ENCODE measurements at regions not wholly inside any gene's neighbourhood (a gene's known extent, or its start where the extent isn't known, plus 50 kb on each side); places are given as distances from the start of the nearest gene placed in this dataset.
A peak's percentile ranks its signal among the peaks of the same experiment; 100 is the strongest.

- in situ Hi-C loops (cut with HindIII; ENCODE audit: extremely low pct_ligation_motif_present, low pct_unique_long_range_greater_than_20kb), result no loop called here
- POLR2A ChIA-PET, result no interaction called here
- H3K27me3 ChIP-seq (ENCODE audit: control insufficient read depth in 1 of 2, insufficient read depth in 2 of 2, low read length in 2 of 2), result peaks cover 6 to 79% of the 10 kb centered on the region in 2 experiments
- intact Hi-C loops (cut with micrococcal nuclease; ENCODE audit: unreplicated experiment), result no loop called here
- no peaks in the 10 kb centered on the region for H3K9me3 ChIP-seq (ENCODE audit: low read length)
- no peaks in the 10 kb centered on the region for H3K79me2 ChIP-seq (ENCODE audit: insufficient read depth, low read length)
- H3K4me1 ChIP-seq (ENCODE audit: insufficient read depth, low read length), result peaks cover 10% of the 10 kb centered on the region
- no peak overlapping the region for H3K9ac ChIP-seq (ENCODE audit: insufficient read depth, low read depth, low read length)
- DNase-seq (ENCODE audit: low spot score) (no peak), FAIRE-seq (no peak), ATAC-seq (no peak)
- no peak overlapping the region for H3K27ac ChIP-seq (ENCODE audit: extremely low read length, insufficient read depth, low read length)
- H3K36me3 ChIP-seq (replicated peaks in 1 of 2; ENCODE audit: control insufficient read depth in 1 of 2, insufficient read depth in 2 of 2, low read length in 2 of 2), result no peaks in the 10 kb centered on the region
- H3K4me2 ChIP-seq (ENCODE audit: low read depth, low read length), result no peak overlapping the region
- CTCF ChIA-PET (ENCODE audit: low intra/inter-chr PET ratio, low total read pairs), result no interaction called here
- H2AFZ ChIP-seq (ENCODE audit: low read length), result no peak overlapping the region
- no TSS peak for BruUV-seq (replicated peaks)
- TF ChIP-seq NFE2L1 (CRISPR knock-in tag; IDR thresholded peaks at IDR 0.05; ENCODE audit: borderline replicate concordance), result 0 out of 2 replicates have a peak, but pooled peaks have one; percentile 42
- no peak for TF ChIP-seq ZNF414 (CRISPR knock-in tag; IDR thresholded peaks at IDR 0.05)
- WGBS (ENCODE audit: low lambda C conversion rate), result 52% methylated on average over 15 of the region's 17 CpGs
- no peaks in the 10 kb centered on the region for H4K20me1 ChIP-seq (ENCODE audit: insufficient read depth, low read length)
- H3K4me3 ChIP-seq (replicated peaks in 1 of 3; ENCODE audit: insufficient read depth in 1 of 3, low read depth in 2 of 3, low read length in 3 of 3), result no peak overlapping the region
Measured at GRCh38 chr2:588074-588645, 89.0 kb downstream of the TMEM18 start.

GRCh38 chr2:587087-587960, 89.9 kb downstream of the TMEM18 start:
- Histone ChIP-seq H4K20me1 (ENCODE audit: insufficient read depth, low read length) (no peaks in the 10 kb centered on the region), H3K27ac (ENCODE audit: extremely low read length, insufficient read depth, low read length) (no peak overlapping the region), H3K4me3 (replicated peaks in 1 of 3; ENCODE audit: insufficient read depth in 1 of 3, low read depth in 2 of 3, low read length in 3 of 3) (no peak overlapping the region), H2AFZ (ENCODE audit: low read length) (no peak overlapping the region), H3K79me2 (ENCODE audit: insufficient read depth, low read length) (no peaks in the 10 kb centered on the region), H3K9me3 (ENCODE audit: low read length) (no peaks in the 10 kb centered on the region), H3K4me2 (ENCODE audit: low read depth, low read length) (peak overlapping the region; percentile 19; the same call in 1 of the 2 replicates), H3K4me1 (ENCODE audit: insufficient read depth, low read length) (peaks cover 10% of the 10 kb centered on the region), H3K36me3 (replicated peaks in 1 of 2; ENCODE audit: control insufficient read depth in 1 of 2, insufficient read depth in 2 of 2, low read length in 2 of 2) (no peaks in the 10 kb centered on the region), H3K27me3 (ENCODE audit: control insufficient read depth in 1 of 2, insufficient read depth in 2 of 2, low read length in 2 of 2) (peaks cover 6 to 77% of the 10 kb centered on the region in 2 experiments), H3K9ac (ENCODE audit: insufficient read depth, low read depth, low read length) (no peak overlapping the region)
- ATAC-seq (peak; percentile 65), FAIRE-seq (no peak), DNase-seq (ENCODE audit: low spot score) (no peak)
- CTCF ChIA-PET (ENCODE audit: low intra/inter-chr PET ratio, low total read pairs), result no interaction called here
- intact Hi-C loops (cut with micrococcal nuclease; ENCODE audit: unreplicated experiment) (no loop called here), in situ Hi-C loops (cut with HindIII; ENCODE audit: extremely low pct_ligation_motif_present, low pct_unique_long_range_greater_than_20kb) (no loop called here)
- POLR2A ChIA-PET, result no interaction called here
- WGBS (ENCODE audit: low lambda C conversion rate), result 11% methylated on average over 3 of the region's 18 CpGs
- no TSS peak for BruUV-seq (replicated peaks)
- no peak for TF ChIP-seq ZNF75D (CRISPR knock-in tag; IDR thresholded peaks at IDR 0.05; ENCODE audit: borderline replicate concordance)
- no peak for TF ChIP-seq CCAR2 (optimal IDR thresholded peaks at IDR 0.05; ENCODE audit: low read depth, low read length)
- no peak for TF ChIP-seq BRD4 (CRISPR knock-in tag; IDR thresholded peaks at IDR 0.05)
- TF ChIP-seq MBD4 (IDR thresholded peaks at IDR 0.05; ENCODE audit: borderline replicate concordance, low read length), result no peak
- TF ChIP-seq SIN3B (IDR thresholded peaks at IDR 0.05; ENCODE audit: low read length), result no peak
- TF ChIP-seq POLR2AphosphoS2 (IDR thresholded peaks at IDR 0.05; ENCODE audit: low read depth, low read length), result no peak
- TF ChIP-seq MTA1 (CRISPR knock-in tag; IDR thresholded peaks at IDR 0.05; ENCODE audit: borderline replicate concordance), result no peak
- no peak for TF ChIP-seq ZBTB43 (CRISPR knock-in tag; conservative IDR thresholded peaks at IDR 0.05)
- no peak for TF ChIP-seq ZNF333 (CRISPR knock-in tag; IDR thresholded peaks at IDR 0.05; ENCODE audit: borderline replicate concordance)
- TF ChIP-seq ATF3 (CRISPR knock-in tag; IDR thresholded peaks at IDR 0.05), result no peak

Measured in HepG2 (cell line).